Kidney epithelial cell (primary cell): ENCODE measurements at regions not wholly inside any gene's neighbourhood (a gene's known extent, or its start where the extent isn't known, plus 50 kb on each side); places are given as distances from the start of the nearest gene placed in this dataset.

Experiments used
- DNase-seq: peaks from one replicate; pipeline ENCODE4 v3.0.0-alpha.2; 2010; ENCODE audit warnings: low read depth
- H3K27me3 ChIP-seq: 2 replicates; pipeline ENCODE4 v1.6.0; 2011; ENCODE audit warnings: low read length; ENCODE audit not compliant: control insufficient read depth, insufficient read depth
- H3K36me3 ChIP-seq: 2 replicates; pipeline ENCODE4 v1.5.1; 2011; ENCODE audit warnings: low read length; ENCODE audit not compliant: control insufficient read depth, insufficient read depth
- H3K4me3 ChIP-seq: 2 replicates; pipeline ENCODE4 v1.5.1; 2011; ENCODE audit warnings: low read depth, mild to moderate bottlenecking, control low read depth, low read length
- CTCF ChIP-seq: IDR thresholded peaks from 2 replicates; pipeline ENCODE4 v1.5.1; 2011; ENCODE audit warnings: mild to moderate bottlenecking, moderate library complexity, low read length, control low read depth, inconsistent platforms; ENCODE audit not compliant: insufficient read depth, poor library complexity, severe bottlenecking

- DNase-seq, result no peak
- Histone ChIP-seq H3K27me3 (no peaks in the 10 kb centered on the region), H3K4me3 (no peak overlapping the region), H3K36me3 (no peaks in the 10 kb centered on the region)
- no peak for TF ChIP-seq CTCF
Observed at GRCh38 chr16:61480250-61480649, 556.0 kb downstream of the CDH8 start.

GRCh38 chr16:61471737-61472136 lies 564.5 kb downstream of the CDH8 start:
- Histone ChIP-seq H3K4me3 (no peak overlapping the region), H3K36me3 (no peaks in the 10 kb centered on the region), H3K27me3 (no peaks in the 10 kb centered on the region)
- no peak for TF ChIP-seq CTCF
- DNase-seq, result no peak

- H3K36me3 ChIP-seq, result no peaks in the 10 kb centered on the region
- TF ChIP-seq CTCF, result no peak
- H3K27me3 ChIP-seq, result no peaks in the 10 kb centered on the region
- H3K4me3 ChIP-seq, result no peak overlapping the region
- DNase-seq, result no peak
Observed at GRCh38 chr16:61471023-61471422, 565.2 kb downstream of the CDH8 start.

- Histone ChIP-seq H3K27me3 (no peaks in the 10 kb centered on the region), H3K4me3 (no peak overlapping the region), H3K36me3 (no peaks in the 10 kb centered on the region)
- no peak for TF ChIP-seq CTCF
- no peak for DNase-seq
Observed at GRCh38 chr16:61465285-61465684, 571.0 kb downstream of the CDH8 start.

GRCh38 chr16:61460020-61460419 lies 576.2 kb downstream of the CDH8 start:
- no peak for DNase-seq
- no peaks in the 10 kb centered on the region for H3K27me3 ChIP-seq
- no peak for TF ChIP-seq CTCF

GRCh38 chr16:61435346-61435745 lies 600.9 kb downstream of the CDH8 start:
- no peaks in the 10 kb centered on the region for H3K27me3 ChIP-seq
- no peak for DNase-seq
- H3K4me3 ChIP-seq, result no peak overlapping the region
- no peak for TF ChIP-seq CTCF
- H3K36me3 ChIP-seq, result no peaks in the 10 kb centered on the region

More at GRCh38 chr16:61460020-61460419, 576.2 kb downstream of the CDH8 start:
- Histone ChIP-seq H3K4me3 (no peak overlapping the region), H3K36me3 (no peaks in the 10 kb centered on the region)
